K562 (cell line): ENCODE measurements at regions not wholly inside any gene's neighbourhood (a gene's known extent, or its start where the extent isn't known, plus 50 kb on each side); places are given as distances from the start of the nearest gene placed in this dataset.

Experiments used
- ATAC-seq: fragments of 200-7000 bp; cut with Tn5 transposase; 3 replicates; pipeline ENCODE4 v1.9.1; 2020; ENCODE audit warnings: moderate library complexity
- BruUV-seq: library from RNA; stranded (reverse); fragments of 400-500 nt; replicated peaks from 2 replicates; lab custom pipeline; 2021; lab: Mats Ljungman, UMichigan
- CTCF ChIA-PET: fragments of 300-600 bp; formaldehyde crosslinking; extraction: SDS; loops from one replicate; lab custom pipeline; 2021; ENCODE audit warnings: low intra/inter-chr PET ratio; lab: Yijun Ruan, JAX
- POLR2A ChIA-PET: fragments of 300-600, 350-650 bp; sonication (Branson Sonifier 250); formaldehyde crosslinking; extraction: SDS; loops from one replicate; lab custom pipeline; 2021; ENCODE audit warnings: antibody characterized with exemption, inconsistent platforms; lab: Yijun Ruan, JAX
- DNase-seq, 4 experiments: peaks; one replicate each; pipeline versions ENCODE4 v3.0.0 to v3.0.0-alpha.2; 2011 to 2018; ENCODE audit warnings: low spot score in 3 of 4, mixed read lengths in 3 of 4; ENCODE audit errors: extremely low read depth in 1 of 4
- FAIRE-seq: peaks from 2 replicates; lab custom pipeline; 2011; peaks lifted over from hg19 to GRCh38; lab: Jason Lieb, UNC
- H2AFZ ChIP-seq: 2 replicates; pipeline ENCODE4 v1.6.0; 2011; ENCODE audit warnings: low read depth, low read length, control low read depth, inconsistent platforms
- H3K27ac ChIP-seq: fragments of 200-600 bp; 3 replicates; pipeline ENCODE4 v1.8.0; 2011; ENCODE audit warnings: low read depth, mild to moderate bottlenecking, control low read depth, inconsistent platforms, low read length, moderate library complexity, mixed read lengths; ENCODE audit errors: extremely low read depth
- H3K27me3 ChIP-seq, 2 experiments: fragments of 300-600 bp in 1 of 2; 2 replicates in 1 of 2; 3 replicates in 1 of 2; pipeline versions ENCODE4 v1.6.0 to v1.8.0; 2011; ENCODE audit warnings: inconsistent platforms in 2 of 2, low read length in 2 of 2, mild to moderate bottlenecking in 1 of 2, mixed read lengths in 1 of 2, moderate library complexity in 1 of 2; ENCODE audit not compliant: control insufficient read depth in 2 of 2, insufficient read depth in 2 of 2
- H3K36me3 ChIP-seq: fragments of 300-600 bp; 3 replicates; pipeline ENCODE4 v1.8.0; 2011; ENCODE audit warnings: mild to moderate bottlenecking, low read length, inconsistent platforms; ENCODE audit not compliant: control insufficient read depth, insufficient read depth
- H3K4me1 ChIP-seq, 2 experiments: fragments of 200-600 bp in 1 of 2; replicated peaks in 1 of 2; 2 replicates in 1 of 2; 3 replicates in 1 of 2; pipeline versions ENCODE4 v1.5.1 to v1.8.0; 2011; ENCODE audit warnings: inconsistent platforms in 2 of 2, low read length in 2 of 2, mild to moderate bottlenecking in 1 of 2, mixed read lengths in 1 of 2, moderate library complexity in 1 of 2; ENCODE audit not compliant: control insufficient read depth in 2 of 2, insufficient read depth in 2 of 2
- H3K4me2 ChIP-seq: 2 replicates; pipeline ENCODE4 v1.6.1; 2011; ENCODE audit warnings: low read length, control low read depth, inconsistent platforms, mixed read lengths; ENCODE audit not compliant: insufficient read depth
- H3K4me3 ChIP-seq: fragments of 200-600 bp; sonication (generic), shearing (Covaris generic); 2 replicates; pipeline ENCODE4 v1.5.1; 2016; ENCODE audit warnings: control low read depth, inconsistent platforms
- H3K79me2 ChIP-seq: fragments of 200-600 bp; 3 replicates; pipeline ENCODE4 v1.8.0; 2011; ENCODE audit warnings: low read length, inconsistent platforms; ENCODE audit not compliant: control insufficient read depth, insufficient read depth
- H3K9ac ChIP-seq, 2 experiments: 2 replicates each; pipeline versions ENCODE4 v1.6.0 to v1.6.1; 2011; ENCODE audit warnings: low read depth in 2 of 2, low read length in 2 of 2, control low read depth in 1 of 2, inconsistent platforms in 1 of 2, mild to moderate bottlenecking in 1 of 2, mixed read lengths in 1 of 2; ENCODE audit not compliant: insufficient read depth in 1 of 2
- H3K9me1 ChIP-seq: one replicate; pipeline ENCODE4 v1.6.0; 2011; ENCODE audit warnings: inconsistent platforms, mild to moderate bottlenecking, low read length, moderate library complexity; ENCODE audit not compliant: control insufficient read depth, insufficient read depth
- H3K9me3 ChIP-seq: replicated peaks from 2 replicates; pipeline ENCODE4 v1.5.1; 2011; ENCODE audit warnings: low read depth, low read length, inconsistent platforms; ENCODE audit not compliant: control insufficient read depth, insufficient read depth
- H4K20me1 ChIP-seq: replicated peaks from 2 replicates; pipeline ENCODE4 v1.6.1; 2011; ENCODE audit warnings: low read length, inconsistent platforms, mixed read lengths; ENCODE audit not compliant: control insufficient read depth, insufficient read depth
- ETV6 ChIP-seq, 3 experiments: fragments of 150-350 bp in 1 of 3; sonication (generic) in 1 of 3; formaldehyde crosslinking in 1 of 3; IDR thresholded peaks; 2 replicates each; pipeline versions ENCODE4 v1.6.1 to v1.8.0; 2014 to 2022; ENCODE audit warnings: borderline replicate concordance in 2 of 3, low read depth in 2 of 3, antibody characterized with exemption in 1 of 3, low read length in 1 of 3, mild to moderate bottlenecking in 1 of 3, missing genetic modification reagents in 1 of 3
- LARP7 ChIP-seq: fragments of 450-650 bp; IDR thresholded peaks from 2 replicates; pipeline ENCODE4 v1.6.1; 2016
- POLR2A ChIP-seq: fragments of 450-650 bp; conservative IDR thresholded peaks from 2 replicates; pipeline ENCODE4 v1.6.1; 2016
- POLR2AphosphoS5 ChIP-seq: IDR thresholded peaks from 2 replicates; pipeline ENCODE4 v1.6.1; 2011; ENCODE audit warnings: mild to moderate bottlenecking, low read depth, low read length, moderate library complexity; ENCODE audit not compliant: control insufficient read depth, insufficient read depth
- POLR3G ChIP-seq: IDR thresholded peaks from 2 replicates; pipeline ENCODE4 v1.6.1; 2011; ENCODE audit not compliant: insufficient read length, insufficient replicate concordance; ENCODE audit errors: extremely low read depth
- RBM25 ChIP-seq: fragments of 200-400 bp; formaldehyde crosslinking; IDR thresholded peaks from 2 replicates; pipeline ENCODE4 v1.6.1; 2018; ENCODE audit warnings: low read length, low read depth, moderate library complexity; ENCODE audit not compliant: severe bottlenecking
- TSHZ1 ChIP-seq: fragments of 250-450 bp; sonication (Bioruptor Pico); IDR thresholded peaks from 2 replicates; pipeline ENCODE4 v1.4.0; 2020; ENCODE audit warnings: mild to moderate bottlenecking, moderate library complexity
- ZNF311 ChIP-seq: fragments of 250-450 bp; sonication (Bioruptor Pico); IDR thresholded peaks from 2 replicates; pipeline ENCODE4 v1.4.0; 2020; ENCODE audit warnings: mild to moderate bottlenecking, moderate library complexity
- WGBS: fragments of 100-300 bp; shearing (Covaris generic); methylation state at CpG from one replicate; pipeline ENCODE4 v1.1.6; 2016; ENCODE audit warnings: low coverage, mixed read lengths; ENCODE audit not compliant: insufficient coverage; ENCODE audit errors: missing lambda C conversion rate; 5-methylcytosine and 5-hydroxymethylcytosine counted together
- in situ Hi-C: fragments of 300-500 bp; cut with MboI; formaldehyde crosslinking; loops from 4 replicates; pipeline ENCODE4 v1.15.0; 2018; ENCODE audit warnings: inconsistent platforms, mixed read lengths
- intact Hi-C: fragments of 100-400 bp; cut with micrococcal nuclease; formaldehyde crosslinking; loops from 2 replicates; pipeline ENCODE4 v1.14.2; 2022
- TF ChIP-seq, protein P1 (sequence below): fragments of 150-350 bp; IDR thresholded peaks from 2 replicates; pipeline ENCODE4 v1.6.1; 2014; ENCODE audit warnings: low read depth, mild to moderate bottlenecking, low read length, borderline replicate concordance

GRCh38 chr17:34847938-34848337, 113.3 kb downstream of the CCT6B start:
- intact Hi-C loops, result no loop called here
- DNase-seq (no peak), ATAC-seq (peak; percentile 53; the same call in 1 of the 3 replicates), FAIRE-seq (no peak)
- Histone ChIP-seq H3K27ac (no peak overlapping the region), H3K4me2 (no peak overlapping the region), H2AFZ (no peak overlapping the region), H4K20me1 (no peaks in the 10 kb centered on the region), H3K79me2 (no peaks in the 10 kb centered on the region), H3K9ac (no peak overlapping the region), H3K9me1 (no peaks in the 10 kb centered on the region), H3K9me3 (no peaks in the 10 kb centered on the region), H3K4me1 (no peaks in the 10 kb centered on the region; a peak in 1 of 5 replicates), H3K27me3 (peaks cover 0 to 20% of the 10 kb centered on the region in 2 experiments; a peak in 2 of 5 replicates), H3K36me3 (no peaks in the 10 kb centered on the region), H3K4me3 (no peak overlapping the region)
- in situ Hi-C loops, result no loop called here
- POLR2A ChIA-PET, result interaction anchor here (1.3 kb wide), 1 partner anchor 10 kb away, joined by 4 read pairs; no protein-coding TSS in a partner anchor
- no peak for TF ChIP-seq POLR2AphosphoS5
- 0 out of 4 replicates have a peak, but pooled peaks of 1 of the 2 experiments have one; percentile 27 for TF ChIP-seq ETV6 (IDR thresholded peaks at IDR 0.05; ENCODE audit: borderline replicate concordance in 1 of 2, low read depth in 2 of 2, low read length in 1 of 2)
- TF ChIP-seq ETV6 (CRISPR knock-in tag; IDR thresholded peaks at IDR 0.05; ENCODE audit: borderline replicate concordance), result no peak
- WGBS, result 2% methylated on average over 3 of the region's 3 CpGs
- CTCF ChIA-PET, result no interaction called here
- BruUV-seq, result no TSS peak

DNA sequence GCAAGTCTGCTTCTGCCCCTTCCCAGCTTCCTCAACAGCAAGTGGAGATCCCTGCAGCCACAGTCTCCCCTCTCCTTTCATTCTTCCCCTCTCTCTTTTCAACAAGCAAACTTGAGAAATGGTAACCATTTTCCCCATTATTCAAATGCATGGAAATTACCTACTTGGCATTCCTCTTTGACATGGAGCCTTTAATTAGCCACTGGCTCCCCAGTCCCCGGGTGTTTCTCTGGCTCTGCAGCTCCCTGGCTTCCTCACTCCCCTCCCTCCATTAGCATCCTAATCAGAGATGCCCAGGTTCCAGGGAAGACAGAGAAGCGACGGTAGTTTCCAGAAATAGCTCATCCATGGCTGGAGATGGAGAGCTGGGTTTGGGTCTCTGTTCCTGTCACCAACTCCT, 116.0 kb downstream of the CCT6B start:
- no peaks in the 10 kb centered on the region for H3K79me2 ChIP-seq
- CTCF ChIA-PET, result no interaction called here
- TF ChIP-seq ZNF311 (no peak), POLR3G (no peak), POLR2A (no peak), LARP7 (no peak), RBM25 (no peak), TSHZ1 (CRISPR knock-in tag) (no peak)
- TF ChIP-seq, protein P1, sequence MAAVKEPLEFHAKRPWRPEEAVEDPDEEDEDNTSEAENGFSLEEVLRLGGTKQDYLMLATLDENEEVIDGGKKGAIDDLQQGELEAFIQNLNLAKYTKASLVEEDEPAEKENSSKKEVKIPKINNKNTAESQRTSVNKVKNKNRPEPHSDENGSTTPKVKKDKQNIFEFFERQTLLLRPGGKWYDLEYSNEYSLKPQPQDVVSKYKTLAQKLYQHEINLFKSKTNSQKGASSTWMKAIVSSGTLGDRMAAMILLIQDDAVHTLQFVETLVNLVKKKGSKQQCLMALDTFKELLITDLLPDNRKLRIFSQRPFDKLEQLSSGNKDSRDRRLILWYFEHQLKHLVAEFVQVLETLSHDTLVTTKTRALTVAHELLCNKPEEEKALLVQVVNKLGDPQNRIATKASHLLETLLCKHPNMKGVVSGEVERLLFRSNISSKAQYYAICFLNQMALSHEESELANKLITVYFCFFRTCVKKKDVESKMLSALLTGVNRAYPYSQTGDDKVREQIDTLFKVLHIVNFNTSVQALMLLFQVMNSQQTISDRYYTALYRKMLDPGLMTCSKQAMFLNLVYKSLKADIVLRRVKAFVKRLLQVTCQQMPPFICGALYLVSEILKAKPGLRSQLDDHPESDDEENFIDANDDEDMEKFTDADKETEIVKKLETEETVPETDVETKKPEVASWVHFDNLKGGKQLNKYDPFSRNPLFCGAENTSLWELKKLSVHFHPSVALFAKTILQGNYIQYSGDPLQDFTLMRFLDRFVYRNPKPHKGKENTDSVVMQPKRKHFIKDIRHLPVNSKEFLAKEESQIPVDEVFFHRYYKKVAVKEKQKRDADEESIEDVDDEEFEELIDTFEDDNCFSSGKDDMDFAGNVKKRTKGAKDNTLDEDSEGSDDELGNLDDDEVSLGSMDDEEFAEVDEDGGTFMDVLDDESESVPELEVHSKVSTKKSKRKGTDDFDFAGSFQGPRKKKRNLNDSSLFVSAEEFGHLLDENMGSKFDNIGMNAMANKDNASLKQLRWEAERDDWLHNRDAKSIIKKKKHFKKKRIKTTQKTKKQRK, result no peak

More for the DNA sequence above, 116.0 kb downstream of the CCT6B start:
- ATAC-seq, result no peak
- intact Hi-C loops (no loop called here), in situ Hi-C loops (no loop called here)
- WGBS, result 0% methylated on average over 3 of the region's 3 CpGs
- no peak overlapping the region for H2AFZ ChIP-seq
- no TSS peak for BruUV-seq
- no peaks in the 10 kb centered on the region for H3K4me1 ChIP-seq
- no peak overlapping the region for H3K9ac ChIP-seq
- no peaks in the 10 kb centered on the region for H3K9me3 ChIP-seq
- DNase-seq, result no peak
- no peak for FAIRE-seq
- no peaks in the 10 kb centered on the region for H3K9me1 ChIP-seq
- peaks cover 0 to 18% of the 10 kb centered on the region in 2 experiments; a peak in 2 of 5 replicates for H3K27me3 ChIP-seq
- no peaks in the 10 kb centered on the region for H3K36me3 ChIP-seq
- H3K27ac ChIP-seq, result no peak overlapping the region
- no peak overlapping the region for H3K4me2 ChIP-seq
- POLR2A ChIA-PET, result interaction anchor here (0.6 kb wide), 1 partner anchor 27 kb away, joined by 4 read pairs; no protein-coding TSS in a partner anchor
- no peak overlapping the region for H3K4me3 ChIP-seq
- no peaks in the 10 kb centered on the region for H4K20me1 ChIP-seq
